DND-41 (cell line): ENCODE measurements at regions not wholly inside any gene's neighbourhood (a gene's known extent, or its start where the extent isn't known, plus 50 kb on each side); places are given as distances from the start of the nearest gene placed in this dataset.

Experiments used
- ATAC-seq: fragments of 200-7000 bp; cut with Tn5 transposase; 3 replicates; pipeline ENCODE4 v1.9.1; 2021; ENCODE audit warnings: low read depth; ENCODE audit not compliant: insufficient read depth
- DNase-seq: peaks from one replicate; pipeline ENCODE4 v3.0.0-alpha.2; 2020
- H2AFZ ChIP-seq: 2 replicates; pipeline ENCODE4 v1.6.0; 2012; ENCODE audit warnings: low read depth, low read length
- H3K27ac ChIP-seq: 2 replicates; pipeline ENCODE4 v1.5.1; 2012; ENCODE audit warnings: low read length, inconsistent platforms
- H3K27me3 ChIP-seq: fragments of 200-600 bp; sonication (generic); 2 replicates; pipeline ENCODE4 v1.6.0; 2012; ENCODE audit warnings: low read length, mild to moderate bottlenecking, inconsistent platforms; ENCODE audit not compliant: insufficient read depth, poor library complexity
- H3K36me3 ChIP-seq: 2 replicates; pipeline ENCODE4 v1.5.1; 2012; ENCODE audit warnings: low read length, inconsistent platforms; ENCODE audit not compliant: insufficient read depth
- H3K4me1 ChIP-seq: 2 replicates; pipeline ENCODE4 v1.5.1; 2012; ENCODE audit warnings: mild to moderate bottlenecking, low read length; ENCODE audit not compliant: insufficient read depth
- H3K4me2 ChIP-seq: 2 replicates; pipeline ENCODE4 v1.6.0; 2012; ENCODE audit warnings: mild to moderate bottlenecking, moderate library complexity, low read length, inconsistent platforms; ENCODE audit not compliant: insufficient read depth
- H3K4me3 ChIP-seq, 2 experiments: fragments of 200-600 bp in 1 of 2; shearing (Covaris generic) in 1 of 2; 2 replicates each; pipeline ENCODE4 v1.5.1; 2012 to 2016; ENCODE audit warnings: inconsistent platforms in 2 of 2, low read length in 2 of 2, mild to moderate bottlenecking in 2 of 2, low read depth in 1 of 2, moderate library complexity in 1 of 2
- H3K79me2 ChIP-seq: 2 replicates; pipeline ENCODE4 v1.6.0; 2012; ENCODE audit warnings: low read length, inconsistent platforms; ENCODE audit not compliant: insufficient read depth
- H3K9ac ChIP-seq: 2 replicates; pipeline ENCODE4 v1.6.0; 2012; ENCODE audit warnings: low read depth, mild to moderate bottlenecking, inconsistent platforms, low read length, moderate library complexity
- H3K9me3 ChIP-seq: 2 replicates; pipeline ENCODE4 v1.5.1; 2012; ENCODE audit warnings: low read length, moderate library complexity, mild to moderate bottlenecking, inconsistent platforms; ENCODE audit not compliant: insufficient read depth, severe bottlenecking
- H4K20me1 ChIP-seq: 2 replicates; pipeline ENCODE4 v1.6.0; 2012; ENCODE audit warnings: low read length; ENCODE audit not compliant: insufficient read depth
- EZH2 ChIP-seq: IDR thresholded peaks from 3 replicates; pipeline ENCODE4 v1.6.1; 2012; ENCODE audit warnings: borderline replicate concordance, low read depth, mild to moderate bottlenecking, moderate library complexity, low read length, inconsistent platforms; ENCODE audit not compliant: severe bottlenecking
- TF ChIP-seq, protein P1 (sequence below): IDR thresholded peaks from 2 replicates; pipeline ENCODE4 v1.5.1; 2012; ENCODE audit warnings: borderline replicate concordance, low read length, moderate library complexity, mild to moderate bottlenecking; ENCODE audit not compliant: poor library complexity, severe bottlenecking; ENCODE audit errors: extremely low read depth

- no peak overlapping the region for H3K9ac ChIP-seq
- H3K27me3 ChIP-seq, result no peaks in the 10 kb centered on the region
- H3K9me3 ChIP-seq, result no peaks in the 10 kb centered on the region
- no peaks in the 10 kb centered on the region for H3K36me3 ChIP-seq
- H3K4me3 ChIP-seq, result no peak overlapping the region
- H3K79me2 ChIP-seq, result no peaks in the 10 kb centered on the region
- no peaks in the 10 kb centered on the region for H3K4me1 ChIP-seq
- H3K27ac ChIP-seq, result no peak overlapping the region
- no peak for TF ChIP-seq EZH2
- TF ChIP-seq, protein P1, sequence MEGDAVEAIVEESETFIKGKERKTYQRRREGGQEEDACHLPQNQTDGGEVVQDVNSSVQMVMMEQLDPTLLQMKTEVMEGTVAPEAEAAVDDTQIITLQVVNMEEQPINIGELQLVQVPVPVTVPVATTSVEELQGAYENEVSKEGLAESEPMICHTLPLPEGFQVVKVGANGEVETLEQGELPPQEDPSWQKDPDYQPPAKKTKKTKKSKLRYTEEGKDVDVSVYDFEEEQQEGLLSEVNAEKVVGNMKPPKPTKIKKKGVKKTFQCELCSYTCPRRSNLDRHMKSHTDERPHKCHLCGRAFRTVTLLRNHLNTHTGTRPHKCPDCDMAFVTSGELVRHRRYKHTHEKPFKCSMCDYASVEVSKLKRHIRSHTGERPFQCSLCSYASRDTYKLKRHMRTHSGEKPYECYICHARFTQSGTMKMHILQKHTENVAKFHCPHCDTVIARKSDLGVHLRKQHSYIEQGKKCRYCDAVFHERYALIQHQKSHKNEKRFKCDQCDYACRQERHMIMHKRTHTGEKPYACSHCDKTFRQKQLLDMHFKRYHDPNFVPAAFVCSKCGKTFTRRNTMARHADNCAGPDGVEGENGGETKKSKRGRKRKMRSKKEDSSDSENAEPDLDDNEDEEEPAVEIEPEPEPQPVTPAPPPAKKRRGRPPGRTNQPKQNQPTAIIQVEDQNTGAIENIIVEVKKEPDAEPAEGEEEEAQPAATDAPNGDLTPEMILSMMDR, result no peak
- DNase-seq (no peak), ATAC-seq (no peak)
- H4K20me1 ChIP-seq, result no peaks in the 10 kb centered on the region
- no peak overlapping the region for H3K4me2 ChIP-seq
- H2AFZ ChIP-seq, result no peak overlapping the region
Measured at GRCh38 chr4:183770906-183771305, 111.8 kb downstream of the TRAPPC11 start.

- Histone ChIP-seq H3K27me3 (no peaks in the 10 kb centered on the region), H3K27ac (no peak overlapping the region), H3K4me3 (no peak overlapping the region), H3K9ac (no peak overlapping the region), H3K4me2 (no peak overlapping the region), H4K20me1 (no peaks in the 10 kb centered on the region), H3K9me3 (no peaks in the 10 kb centered on the region), H3K4me1 (no peaks in the 10 kb centered on the region), H3K36me3 (no peaks in the 10 kb centered on the region), H3K79me2 (no peaks in the 10 kb centered on the region), H2AFZ (no peak overlapping the region)
- DNase-seq (no peak), ATAC-seq (no peak)
- TF ChIP-seq EZH2, result no peak
- TF ChIP-seq, protein P1, result no peak
Measured at GRCh38 chr4:183772361-183772760, 113.3 kb downstream of the TRAPPC11 start.

DNA sequence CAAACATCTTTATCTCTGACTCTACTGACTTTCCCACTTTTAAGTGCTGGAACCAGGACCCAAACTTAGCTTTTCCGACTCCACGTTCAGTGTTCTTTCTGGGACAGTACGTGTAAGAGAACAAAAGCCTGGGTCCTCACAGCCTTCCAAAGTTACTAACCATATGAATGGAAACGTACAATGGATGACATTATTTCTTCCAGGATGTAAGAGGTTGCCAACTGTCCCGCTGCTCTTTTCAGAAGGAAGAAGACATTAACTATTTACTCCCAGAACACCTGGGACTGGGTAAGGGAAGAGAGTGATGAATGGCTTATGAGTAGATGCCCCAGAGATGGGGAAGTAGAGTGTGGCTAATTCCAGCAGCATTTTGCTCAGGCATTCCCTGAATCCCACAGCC lies 114.7 kb downstream of the TRAPPC11 start:
- Histone ChIP-seq H4K20me1 (no peaks in the 10 kb centered on the region), H3K36me3 (no peaks in the 10 kb centered on the region), H3K27me3 (no peaks in the 10 kb centered on the region), H3K9me3 (no peaks in the 10 kb centered on the region), H2AFZ (no peak overlapping the region), H3K27ac (no peak overlapping the region), H3K9ac (no peak overlapping the region), H3K4me3 (no peak overlapping the region), H3K79me2 (no peaks in the 10 kb centered on the region), H3K4me2 (no peak overlapping the region), H3K4me1 (no peaks in the 10 kb centered on the region)
- DNase-seq (no peak), ATAC-seq (no peak)
- TF ChIP-seq EZH2, result no peak
- TF ChIP-seq, protein P1, result no peak

DNA sequence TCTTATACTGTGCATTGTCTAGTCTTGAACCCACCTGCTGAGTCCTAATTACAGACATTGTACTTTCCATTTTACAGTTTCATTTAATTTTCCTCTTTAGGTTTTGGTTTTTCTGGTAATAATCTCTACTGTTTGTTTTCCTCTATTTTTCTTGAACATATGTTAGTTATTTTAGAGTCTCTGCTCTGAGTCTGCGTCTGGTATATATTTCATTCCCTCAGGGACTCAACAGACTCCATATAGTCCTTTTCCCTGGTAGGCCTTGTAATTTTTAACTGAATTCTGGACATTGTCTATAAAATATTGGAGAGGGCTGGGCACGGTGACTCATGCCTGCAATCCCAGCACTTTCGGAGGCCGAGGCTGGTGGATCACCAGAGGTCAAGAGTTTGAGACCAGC lies 121.8 kb upstream of the STOX2 start:
- Histone ChIP-seq H3K9me3 (no peaks in the 10 kb centered on the region), H3K4me1 (no peaks in the 10 kb centered on the region), H2AFZ (no peak overlapping the region), H3K27me3 (no peaks in the 10 kb centered on the region), H3K79me2 (no peaks in the 10 kb centered on the region), H3K36me3 (no peaks in the 10 kb centered on the region), H3K9ac (no peak overlapping the region), H3K27ac (no peak overlapping the region), H3K4me3 (no peak overlapping the region), H4K20me1 (no peaks in the 10 kb centered on the region), H3K4me2 (no peak overlapping the region)
- no peak for DNase-seq
- ATAC-seq, result no peak
- no peak for TF ChIP-seq EZH2
- TF ChIP-seq, protein P1, result no peak
